K562 (cell line): ENCODE measurements at regions not wholly inside any gene's neighbourhood (a gene's known extent, or its start where the extent isn't known, plus 50 kb on each side); places are given as distances from the start of the nearest gene placed in this dataset.

Experiments used
- BHLHE40 ChIP-seq: IDR thresholded peaks from 2 replicates; pipeline ENCODE4 v1.6.1; 2011; ENCODE audit warnings: low read length, improper control_type of control experiment
- CBX8 ChIP-seq: fragments of 200-600 bp; sonication (generic); IDR thresholded peaks from 2 replicates; pipeline ENCODE4 v1.6.1; 2012; ENCODE audit warnings: borderline replicate concordance, mixed run types, low read depth, mild to moderate bottlenecking, moderate library complexity, mixed read lengths, low read length, control low read depth, inconsistent platforms; ENCODE audit not compliant: poor library complexity, severe bottlenecking; ENCODE audit errors: extremely low read depth
- JUND ChIP-seq, 2 experiments: IDR thresholded peaks; 2 replicates in 1 of 2; 3 replicates in 1 of 2; pipeline ENCODE4 v1.6.1; 2011; ENCODE audit warnings: borderline replicate concordance in 2 of 2, low read depth in 2 of 2, low read length in 2 of 2, improper control_type of control experiment in 1 of 2, missing biosample characterization in 1 of 2, missing genetic modification characterization in 1 of 2, missing genetic modification reagents in 1 of 2
- KLF13 ChIP-seq: fragments of 450-650 bp; IDR thresholded peaks from 2 replicates; pipeline ENCODE4 v1.6.1; 2016; ENCODE audit warnings: missing genetic modification characterization, low read depth, mild to moderate bottlenecking, missing compliant biosample characterization, moderate library complexity, borderline replicate concordance
- POLR2A ChIP-seq: fragments of 450-650 bp; conservative IDR thresholded peaks from 2 replicates; pipeline ENCODE4 v1.6.1; 2016
- TF ChIP-seq, protein P1 (sequence below): sonication (generic); formaldehyde crosslinking; IDR thresholded peaks from 2 replicates; pipeline ENCODE4 v1.9.0; 2022; ENCODE audit warnings: mild to moderate bottlenecking, missing genetic modification reagents

DNA sequence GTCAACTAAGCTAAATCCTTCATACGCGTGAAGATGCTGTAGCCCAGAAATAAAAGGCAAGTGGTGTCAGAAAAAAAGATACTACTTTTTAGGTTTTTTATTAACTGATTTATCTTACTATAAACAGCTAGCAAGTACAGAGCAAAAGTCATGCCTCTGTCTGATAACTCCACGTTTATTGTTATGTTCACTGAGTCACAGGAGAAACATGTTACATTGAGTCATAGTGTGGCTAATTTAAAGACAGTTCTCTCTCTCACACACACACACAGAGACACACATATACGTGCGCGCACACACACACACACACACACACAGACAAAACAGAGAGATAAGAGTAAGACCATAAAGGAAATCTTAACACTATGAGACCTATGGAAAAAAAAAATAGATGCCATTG lies 770.0 kb upstream of the CDH10 start:
- no peak for TF ChIP-seq POLR2A
- no peak for TF ChIP-seq KLF13 (tag)
- TF ChIP-seq JUND (IDR thresholded peaks at IDR 0.05; ENCODE audit: borderline replicate concordance, low read depth, low read length): no peak
- no peak for TF ChIP-seq JUND (tag; IDR thresholded peaks at IDR 0.05; ENCODE audit: borderline replicate concordance, low read depth, low read length)
- no peak for TF ChIP-seq CBX8
- TF ChIP-seq BHLHE40: no peak
- TF ChIP-seq, protein P1, sequence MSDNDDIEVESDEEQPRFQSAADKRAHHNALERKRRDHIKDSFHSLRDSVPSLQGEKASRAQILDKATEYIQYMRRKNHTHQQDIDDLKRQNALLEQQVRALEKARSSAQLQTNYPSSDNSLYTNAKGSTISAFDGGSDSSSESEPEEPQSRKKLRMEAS: no peak
